SK-N-SH (cell line): ENCODE measurements at regions not wholly inside any gene's neighbourhood (a gene's known extent, or its start where the extent isn't known, plus 50 kb on each side); places are given as distances from the start of the nearest gene placed in this dataset.
"Not testable (repeated sequence)": the region's sequence is repeated elsewhere in the genome, so short reads cannot be mapped to it uniquely, and the experiment has no call there.

Experiments
- CTCF ChIA-PET: fragments of 300-600, 350-600 bp; formaldehyde crosslinking; extraction: SDS; loops from one replicate; lab custom pipeline; 2021; lab: Yijun Ruan, JAX
- POLR2A ChIA-PET: fragments of 350-600 bp; sonication (Branson Sonifier 250); formaldehyde crosslinking; extraction: SDS; loops from one replicate; lab custom pipeline; 2020; ENCODE audit warnings: antibody characterized with exemption, inconsistent platforms; lab: Yijun Ruan, JAX
- DNase-seq: peaks from one replicate; pipeline ENCODE4 v3.0.0; 2012
- H2AFZ ChIP-seq: fragments of 200-600 bp; sonication (generic); 2 replicates; pipeline ENCODE4 v1.8.1; 2016; ENCODE audit warnings: antibody characterized with exemption, mild to moderate bottlenecking, low read depth
- H3F3A ChIP-seq: fragments of 200-600 bp; sonication (generic); replicated peaks from 2 replicates; pipeline ENCODE3; 2016; ENCODE audit warnings: antibody characterized with exemption, mild to moderate bottlenecking; ENCODE audit not compliant: insufficient read depth
- H3K27ac ChIP-seq, 2 experiments: fragments of 200-500 bp in 1 of 2; fragments of 200-600 bp in 1 of 2; sonication (Bioruptor generic) in 1 of 2; sonication (generic), shearing (Covaris generic) in 1 of 2; 2 replicates each; pipeline versions ENCODE4 v1.5.1 to v1.6.1; 2014 to 2016; ENCODE audit warnings: low read depth in 2 of 2, inconsistent platforms in 1 of 2, low read length in 1 of 2, mild to moderate bottlenecking in 1 of 2, mixed read lengths in 1 of 2
- H3K27me3 ChIP-seq: fragments of 200-600 bp; sonication (generic), shearing (Covaris generic); 2 replicates; pipeline ENCODE4 v1.6.1; 2016; ENCODE audit warnings: mixed run types; ENCODE audit not compliant: insufficient read depth
- H3K36me3 ChIP-seq, 2 experiments: fragments of 200-500 bp in 1 of 2; fragments of 200-600 bp in 1 of 2; sonication (Bioruptor generic) in 1 of 2; sonication (generic) in 1 of 2; replicated peaks in 1 of 2; 2 replicates each; pipeline versions ENCODE3 to v1.5.1; 2014 to 2016; ENCODE audit warnings: low read length in 1 of 2, mild to moderate bottlenecking in 1 of 2; ENCODE audit not compliant: insufficient read depth in 2 of 2, control insufficient read depth in 1 of 2
- H3K4me1 ChIP-seq, 2 experiments: fragments of 200-500 bp in 1 of 2; fragments of 200-600 bp in 1 of 2; sonication (Bioruptor generic) in 1 of 2; sonication (generic), shearing (Covaris generic) in 1 of 2; 2 replicates each; pipeline versions ENCODE4 v1.5.1 to v1.6.1; 2014 to 2016; ENCODE audit warnings: low read depth in 1 of 2, low read length in 1 of 2, mixed run types in 1 of 2; ENCODE audit not compliant: insufficient read depth in 2 of 2, control insufficient read depth in 1 of 2
- H3K4me2 ChIP-seq: fragments of 200-600 bp; sonication (generic), shearing (Covaris generic); 2 replicates; pipeline ENCODE4 v1.6.1; 2017; ENCODE audit warnings: mixed run types
- H3K4me3 ChIP-seq, 2 experiments: fragments of 200-500 bp in 1 of 2; fragments of 200-600 bp in 1 of 2; sonication (Bioruptor generic) in 1 of 2; sonication (generic), shearing (Covaris generic) in 1 of 2; 2 replicates each; pipeline versions ENCODE4 v1.5.1 to v1.8.1; 2014 to 2016; ENCODE audit warnings: low read depth in 2 of 2, inconsistent platforms in 1 of 2, low read length in 1 of 2, mild to moderate bottlenecking in 1 of 2, mixed read lengths in 1 of 2, moderate library complexity in 1 of 2
- H3K79me2 ChIP-seq: fragments of 200-600 bp; sonication (generic); 2 replicates; pipeline ENCODE4 v1.8.1; 2017; ENCODE audit warnings: mild to moderate bottlenecking; ENCODE audit not compliant: insufficient read depth
- H3K9ac ChIP-seq: fragments of 200-600 bp; sonication (generic); 2 replicates; pipeline ENCODE4 v1.6.1; 2017; ENCODE audit warnings: mixed run types
- H3K9me2 ChIP-seq: fragments of 200-600 bp; sonication (generic); 2 replicates; pipeline ENCODE4 v1.6.1; 2017; ENCODE audit warnings: mixed run types
- H3K9me3 ChIP-seq: fragments of 200-600 bp; sonication (generic); 2 replicates; pipeline ENCODE4 v1.6.1; 2017; ENCODE audit warnings: mixed run types, mild to moderate bottlenecking, moderate library complexity
- H4K20me1 ChIP-seq: fragments of 200-600 bp; sonication (generic); 2 replicates; pipeline ENCODE4 v1.6.1; 2017; ENCODE audit warnings: mild to moderate bottlenecking, mixed run types; ENCODE audit not compliant: insufficient read depth
- GABPA ChIP-seq: IDR thresholded peaks from 2 replicates; pipeline ENCODE4 v1.4.0; 2012; ENCODE audit warnings: low read depth, mild to moderate bottlenecking
- JUND ChIP-seq: IDR thresholded peaks from 2 replicates; pipeline ENCODE4 v1.4.0; 2012
- MEF2A ChIP-seq: IDR thresholded peaks from 2 replicates; pipeline ENCODE4 v1.4.0; 2012; ENCODE audit warnings: low read depth, borderline replicate concordance
- MXI1 ChIP-seq: IDR thresholded peaks from 2 replicates; pipeline ENCODE4 v1.6.1; 2012; ENCODE audit warnings: mild to moderate bottlenecking, low read depth, low read length, improper control_type of control experiment
- NFIC ChIP-seq: IDR thresholded peaks from 2 replicates; pipeline ENCODE4 v1.4.0; 2012; ENCODE audit warnings: borderline replicate concordance
- RAD21 ChIP-seq: IDR thresholded peaks from 2 replicates; pipeline ENCODE4 v1.6.1; 2012; ENCODE audit warnings: mild to moderate bottlenecking, low read length
- TCF12 ChIP-seq: IDR thresholded peaks from 2 replicates; pipeline ENCODE4 v1.4.0; 2012
- ZBTB33 ChIP-seq: IDR thresholded peaks from 2 replicates; pipeline ENCODE4 v1.4.0; 2012; ENCODE audit warnings: low read depth, borderline replicate concordance
- WGBS: methylation state at CpG from one replicate; pipeline ENCODE4 v1.1.6; 2017; ENCODE audit warnings: low lambda C conversion rate; 5-methylcytosine and 5-hydroxymethylcytosine counted together

GRCh38 chr7:51850126-51850525 lies 533.5 kb upstream of the COBL start:
- H3K4me3 ChIP-seq, result no peak overlapping the region
- no peaks in the 10 kb centered on the region for H3K9me2 ChIP-seq
- H4K20me1 ChIP-seq, result no peaks in the 10 kb centered on the region
- no peaks in the 10 kb centered on the region for H3K4me1 ChIP-seq
- no peak overlapping the region for H3K4me2 ChIP-seq
- no peaks in the 10 kb centered on the region for H3K9me3 ChIP-seq
- no peaks in the 10 kb centered on the region for H3F3A ChIP-seq
- H3K27ac ChIP-seq, result no peak overlapping the region
- no peak overlapping the region for H2AFZ ChIP-seq
- no peaks in the 10 kb centered on the region for H3K27me3 ChIP-seq
- no peak overlapping the region for H3K9ac ChIP-seq
- no peaks in the 10 kb centered on the region for H3K36me3 ChIP-seq
- no peaks in the 10 kb centered on the region for H3K79me2 ChIP-seq
- ChIA-PET POLR2A (no interaction called here), CTCF (no interaction called here)
- no peak for DNase-seq
- no peak for TF ChIP-seq JUND
- no peak for TF ChIP-seq RAD21
- no peak for TF ChIP-seq NFIC
- no peak for TF ChIP-seq GABPA
- WGBS, result 19% methylated on average over 2 of the region's 2 CpGs

- Histone ChIP-seq H3K27me3 (no peaks in the 10 kb centered on the region), H3K4me1 (no peaks in the 10 kb centered on the region), H3K4me3 (no peak overlapping the region), H2AFZ (no peak overlapping the region), H3K79me2 (no peaks in the 10 kb centered on the region), H3K36me3 (no peaks in the 10 kb centered on the region), H3K9ac (no peak overlapping the region), H3K9me3 (peaks cover 4% of the 10 kb centered on the region), H3K27ac (no peak overlapping the region), H3K4me2 (no peak overlapping the region), H4K20me1 (no peaks in the 10 kb centered on the region), H3F3A (no peaks in the 10 kb centered on the region), H3K9me2 (no peaks in the 10 kb centered on the region)
- ChIA-PET CTCF (no interaction called here), POLR2A (no interaction called here)
- WGBS, result 0% methylated on average over 7 of the region's 7 CpGs
- TF ChIP-seq MEF2A (no peak), ZBTB33 (no peak), TCF12 (no peak), MXI1 (no peak)
- no peak for DNase-seq
Observed at GRCh38 chr7:51847461-51848134, 531.0 kb upstream of the COBL start.

GRCh38 chr7:51839130-51839529 lies 522.5 kb upstream of the COBL start:
- WGBS, result 56% methylated on average over 18 of the region's 18 CpGs
- H3K4me2 ChIP-seq, H3K36me3 ChIP-seq, H3K9ac ChIP-seq, H3K79me2 ChIP-seq, H3F3A ChIP-seq, H4K20me1 ChIP-seq, H3K4me3 ChIP-seq, DNase-seq, H3K27ac ChIP-seq, H3K27me3 ChIP-seq, H2AFZ ChIP-seq, H3K4me1 ChIP-seq, H3K9me3 ChIP-seq, CTCF ChIA-PET, POLR2A ChIA-PET, H3K9me2 ChIP-seq: not testable (repeated sequence)
